AG10803 (cell line): ENCODE measurements at regions not wholly inside any gene's neighbourhood (a gene's known extent, or its start where the extent isn't known, plus 50 kb on each side); places are given as distances from the start of the nearest gene placed in this dataset.
A peak's percentile ranks its signal among the peaks of the same experiment; 100 is the strongest.

Source experiments
- DNase-seq: peaks from one replicate; pipeline ENCODE4 v3.0.0; 2010; ENCODE audit warnings: low read depth
- H3K4me3 ChIP-seq: 2 replicates; pipeline ENCODE4 v1.5.1; 2011; ENCODE audit warnings: mild to moderate bottlenecking, low read length, control low read depth
- TF ChIP-seq, protein P1 (sequence below): conservative IDR thresholded peaks from 2 replicates; pipeline ENCODE4 v1.5.1; 2011; ENCODE audit warnings: mild to moderate bottlenecking, low read length, control low read depth, inconsistent platforms

DNA sequence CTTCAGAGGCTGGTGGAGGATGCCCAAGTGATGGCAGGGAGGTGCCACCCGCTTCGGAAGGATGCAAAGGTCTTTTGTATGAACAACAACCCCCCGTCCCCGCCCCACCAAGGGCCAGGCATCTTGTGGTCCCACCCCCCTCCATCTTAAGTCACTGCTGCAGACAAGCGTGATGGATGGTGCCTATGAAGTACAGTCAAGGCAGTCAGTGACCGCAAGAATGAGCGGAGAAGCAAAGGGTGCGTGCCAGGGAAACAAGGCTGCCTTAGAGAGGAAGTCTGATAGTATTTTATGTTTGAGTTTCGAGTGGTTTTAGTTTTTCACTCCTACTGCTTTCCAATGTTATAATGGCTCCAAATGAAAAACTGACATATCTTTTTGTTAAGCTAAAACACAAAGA is 68.7 kb upstream of the GPM6B start:
- DNase-seq, result no peak
- TF ChIP-seq, protein P1, sequence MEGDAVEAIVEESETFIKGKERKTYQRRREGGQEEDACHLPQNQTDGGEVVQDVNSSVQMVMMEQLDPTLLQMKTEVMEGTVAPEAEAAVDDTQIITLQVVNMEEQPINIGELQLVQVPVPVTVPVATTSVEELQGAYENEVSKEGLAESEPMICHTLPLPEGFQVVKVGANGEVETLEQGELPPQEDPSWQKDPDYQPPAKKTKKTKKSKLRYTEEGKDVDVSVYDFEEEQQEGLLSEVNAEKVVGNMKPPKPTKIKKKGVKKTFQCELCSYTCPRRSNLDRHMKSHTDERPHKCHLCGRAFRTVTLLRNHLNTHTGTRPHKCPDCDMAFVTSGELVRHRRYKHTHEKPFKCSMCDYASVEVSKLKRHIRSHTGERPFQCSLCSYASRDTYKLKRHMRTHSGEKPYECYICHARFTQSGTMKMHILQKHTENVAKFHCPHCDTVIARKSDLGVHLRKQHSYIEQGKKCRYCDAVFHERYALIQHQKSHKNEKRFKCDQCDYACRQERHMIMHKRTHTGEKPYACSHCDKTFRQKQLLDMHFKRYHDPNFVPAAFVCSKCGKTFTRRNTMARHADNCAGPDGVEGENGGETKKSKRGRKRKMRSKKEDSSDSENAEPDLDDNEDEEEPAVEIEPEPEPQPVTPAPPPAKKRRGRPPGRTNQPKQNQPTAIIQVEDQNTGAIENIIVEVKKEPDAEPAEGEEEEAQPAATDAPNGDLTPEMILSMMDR, result no peak
- no peak overlapping the region for H3K4me3 ChIP-seq

DNA sequence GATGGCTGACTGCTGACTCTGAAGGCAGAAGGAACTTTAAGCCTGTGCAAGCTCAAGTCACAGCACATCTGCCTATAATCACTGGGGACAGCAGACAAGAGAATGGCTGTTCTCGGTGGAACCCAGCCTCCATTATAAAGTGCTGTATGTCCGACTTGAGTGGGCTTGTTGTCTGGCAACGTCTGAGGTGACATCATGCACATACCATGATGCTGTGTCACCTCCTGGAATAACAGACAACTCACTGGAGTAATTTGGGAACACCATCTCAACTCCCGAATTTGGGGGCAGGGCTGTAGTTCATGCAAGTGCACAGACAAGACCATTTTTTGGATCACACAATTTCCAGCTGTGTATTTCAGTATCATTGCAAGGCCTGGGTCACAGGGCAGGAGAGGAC is 59.8 kb upstream of the GPM6B start:
- no peak overlapping the region for H3K4me3 ChIP-seq
- DNase-seq, result peak; percentile 37
- TF ChIP-seq, protein P1, result no peak

DNA sequence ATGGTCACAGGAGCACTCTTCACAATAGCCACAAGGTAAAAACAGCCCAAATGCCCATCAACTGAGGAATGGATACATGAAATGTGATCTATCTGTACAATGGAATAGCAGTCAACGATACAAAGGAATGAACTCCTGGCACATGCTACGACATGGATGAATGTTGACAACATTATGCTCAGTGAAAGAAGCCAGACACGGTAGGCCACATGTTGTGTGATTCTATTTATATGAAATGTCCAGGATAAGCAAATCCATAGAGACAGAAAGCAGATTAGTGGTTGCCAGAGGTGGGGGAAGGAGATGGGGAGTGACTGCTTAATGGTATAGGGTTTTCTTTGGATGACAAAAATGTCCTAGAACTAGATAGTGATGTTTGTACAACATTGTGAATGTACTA is 58.7 kb upstream of the GPM6B start:
- TF ChIP-seq, protein P1, result no peak
- no peak overlapping the region for H3K4me3 ChIP-seq
- no peak for DNase-seq

DNA sequence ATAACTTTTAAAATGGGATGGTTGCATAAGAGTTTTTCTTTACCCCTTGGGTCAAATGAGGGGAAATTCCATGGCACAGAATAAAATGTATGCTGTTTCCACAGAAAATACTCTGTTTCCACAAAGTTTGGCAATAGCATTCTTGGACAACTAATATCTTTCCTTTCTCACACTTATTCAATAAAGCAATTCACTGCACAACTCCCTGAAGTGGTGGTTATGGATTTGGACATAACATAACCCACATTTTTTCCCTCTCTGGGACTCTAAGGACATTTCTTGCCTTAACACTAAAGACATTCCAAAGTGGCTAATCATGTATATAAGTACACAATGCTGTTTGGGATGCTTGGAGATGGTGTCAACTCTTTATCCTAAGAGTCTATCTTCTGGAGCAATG is 51.7 kb upstream of the GPM6B start:
- no peak overlapping the region for H3K4me3 ChIP-seq
- DNase-seq, result peak; percentile 80
- TF ChIP-seq, protein P1, result no peak
